Mucosa of gallbladder (tissue), 1 donor: ENCODE measurements at regions not wholly inside any gene's neighbourhood (a gene's known extent, or its start where the extent isn't known, plus 50 kb on each side); places are given as distances from the start of the nearest gene placed in this dataset.

Experiments
- DNase-seq: peaks from one replicate; pipeline ENCODE4 v3.0.0-alpha.2; 2020; ENCODE audit warnings: low spot score
- donor health status: DM: no; HTN: no; CAD: no.

GRCh38 chr7:21146642-21147423 lies 281.1 kb upstream of the SP4 start:
- no peak for DNase-seq

GRCh38 chr7:21149809-21150208 lies 278.1 kb upstream of the SP4 start:
- DNase-seq: no peak

GRCh38 chr7:21154614-21155013 lies 273.3 kb upstream of the SP4 start:
- no peak for DNase-seq

- DNase-seq: no peak
Observed at GRCh38 chr7:21159506-21159905, 268.4 kb upstream of the SP4 start.

- no peak for DNase-seq
Observed at GRCh38 chr7:21160401-21160800, 267.5 kb upstream of the SP4 start.

GRCh38 chr7:21167942-21168341 lies 259.9 kb upstream of the SP4 start:
- no peak for DNase-seq

GRCh38 chr7:21169667-21170580 lies 258.0 kb upstream of the SP4 start:
- no peak for DNase-seq

GRCh38 chr7:21172800-21173199 lies 255.1 kb upstream of the SP4 start:
- no peak for DNase-seq

- no peak for DNase-seq
Observed at GRCh38 chr7:21173436-21173835, 254.4 kb upstream of the SP4 start.

GRCh38 chr7:21175714-21176113 lies 252.2 kb upstream of the SP4 start:
- no peak for DNase-seq

- no peak for DNase-seq
Observed at GRCh38 chr7:21184942-21185652, 242.8 kb upstream of the SP4 start.

- no peak for DNase-seq
Observed at GRCh38 chr7:21185653-21186265, 242.1 kb upstream of the SP4 start.

- no peak for DNase-seq
Observed at GRCh38 chr7:21191321-21192073, 236.4 kb upstream of the SP4 start.

- no peak for DNase-seq
Observed at GRCh38 chr7:21192657-21193056, 235.2 kb upstream of the SP4 start.

GRCh38 chr7:21193895-21194294 lies 234.0 kb upstream of the SP4 start:
- DNase-seq: no peak

- no peak for DNase-seq
Observed at GRCh38 chr7:21194936-21195335, 232.9 kb upstream of the SP4 start.

- DNase-seq: no peak
Observed at GRCh38 chr7:21198921-21199320, 229.0 kb upstream of the SP4 start.

- no peak for DNase-seq
Observed at GRCh38 chr7:21200503-21200902, 227.4 kb upstream of the SP4 start.

GRCh38 chr7:21214657-21215056 lies 213.2 kb upstream of the SP4 start:
- no peak for DNase-seq

GRCh38 chr7:21215307-21215706 lies 212.6 kb upstream of the SP4 start:
- no peak for DNase-seq

GRCh38 chr7:21217365-21217764 lies 210.5 kb upstream of the SP4 start:
- no peak for DNase-seq
